GM21619 (cell line): ENCODE measurements at regions not wholly inside any gene's neighbourhood (a gene's known extent, or its start where the extent isn't known, plus 50 kb on each side); places are given as distances from the start of the nearest gene placed in this dataset.
"Not testable (repeated sequence)": the region's sequence is repeated elsewhere in the genome, so short reads cannot be mapped to it uniquely, and the experiment has no call there.

Experiments used
- ATAC-seq: cut with Tn5 transposase; IDR thresholded peaks from one replicate; pipeline ENCODE4 v1.9.1; 2021; ENCODE audit not compliant: unreplicated experiment

GRCh38 chr1:157460381-157460780, 91.9 kb downstream of the FCRL5 start:
- ATAC-seq, result no peak

GRCh38 chr1:157457279-157457678, 95.0 kb downstream of the FCRL5 start:
- no peak for ATAC-seq

- no peak for ATAC-seq
Measured at GRCh38 chr1:157455318-157455717, 97.0 kb downstream of the FCRL5 start.

- no peak for ATAC-seq
Measured at GRCh38 chr1:157450106-157450505, 102.2 kb downstream of the FCRL5 start.

GRCh38 chr1:157448636-157449035, 103.7 kb downstream of the FCRL5 start:
- ATAC-seq, result no peak

- ATAC-seq, result not testable (repeated sequence)
Measured at GRCh38 chr1:157446356-157446755, 106.0 kb downstream of the FCRL5 start.

- not testable (repeated sequence) for ATAC-seq
Measured at GRCh38 chr1:157445616-157446140, 106.6 kb downstream of the FCRL5 start.

- ATAC-seq, result no peak
Measured at GRCh38 chr1:157442065-157442464, 110.2 kb downstream of the FCRL5 start.

GRCh38 chr1:157439302-157439954, 112.9 kb downstream of the FCRL5 start:
- ATAC-seq, result no peak

GRCh38 chr1:157438613-157439012, 113.7 kb downstream of the FCRL5 start:
- ATAC-seq, result no peak

- ATAC-seq, result no peak
Measured at GRCh38 chr1:157438146-157438545, 114.2 kb downstream of the FCRL5 start.

- no peak for ATAC-seq
Measured at GRCh38 chr1:157437296-157437695, 115.0 kb downstream of the FCRL5 start.

GRCh38 chr1:157431751-157432150, 120.6 kb downstream of the FCRL5 start:
- ATAC-seq, result no peak

GRCh38 chr1:157429601-157430240, 122.6 kb downstream of the FCRL5 start:
- ATAC-seq, result no peak

- not testable (repeated sequence) for ATAC-seq
Measured at GRCh38 chr1:157423764-157424163, 128.6 kb downstream of the FCRL5 start.

GRCh38 chr1:157419845-157420542, 132.3 kb downstream of the FCRL5 start:
- ATAC-seq, result no peak

- no peak for ATAC-seq
Measured at GRCh38 chr1:157418659-157419058, 133.7 kb downstream of the FCRL5 start.

- no peak for ATAC-seq
Measured at GRCh38 chr1:157418231-157418630, 134.1 kb downstream of the FCRL5 start.

- no peak for ATAC-seq
Measured at GRCh38 chr1:157415661-157416060, 136.7 kb downstream of the FCRL5 start.

GRCh38 chr1:157412308-157412707, 140.0 kb downstream of the FCRL5 start:
- ATAC-seq, result no peak

- no peak for ATAC-seq
Measured at GRCh38 chr1:157411769-157412168, 140.5 kb downstream of the FCRL5 start.

GRCh38 chr1:157411064-157411463, 141.3 kb downstream of the FCRL5 start:
- ATAC-seq, result no peak
